GM12875 (cell line): ENCODE measurements at regions not wholly inside any gene's neighbourhood (a gene's known extent, or its start where the extent isn't known, plus 50 kb on each side); places are given as distances from the start of the nearest gene placed in this dataset.
A peak's percentile ranks its signal among the peaks of the same experiment; 100 is the strongest.

ENCODE experiments used
- H3K4me3 ChIP-seq: one replicate; pipeline ENCODE4 v1.5.1; 2011; ENCODE audit warnings: low read depth, low read length, control low read depth
- CTCF ChIP-seq: IDR thresholded peaks from 2 replicates; pipeline ENCODE4 v1.5.1; 2011; ENCODE audit warnings: low read depth, mild to moderate bottlenecking, control low read depth, inconsistent platforms, low read length, moderate library complexity, borderline replicate concordance; ENCODE audit not compliant: insufficient read depth

GRCh38 chr4:141290771-141291170 lies 70.1 kb downstream of the ZNF330 start:
- TF ChIP-seq CTCF = no peak
- no peak overlapping the region for H3K4me3 ChIP-seq

GRCh38 chr4:141294306-141294705 lies 73.6 kb downstream of the ZNF330 start:
- no peak for TF ChIP-seq CTCF
- no peak overlapping the region for H3K4me3 ChIP-seq

GRCh38 chr4:141301216-141301615 lies 80.5 kb downstream of the ZNF330 start:
- TF ChIP-seq CTCF = no peak
- no peak overlapping the region for H3K4me3 ChIP-seq

- TF ChIP-seq CTCF = no peak
- H3K4me3 ChIP-seq = no peak overlapping the region
Observed at GRCh38 chr4:141302924-141303323, 82.2 kb downstream of the ZNF330 start.

- H3K4me3 ChIP-seq = no peak overlapping the region
Observed at GRCh38 chr4:141304346-141304745, 83.7 kb downstream of the ZNF330 start.

GRCh38 chr4:141306331-141306730 lies 85.6 kb downstream of the ZNF330 start:
- no peak for TF ChIP-seq CTCF
- no peak overlapping the region for H3K4me3 ChIP-seq

More at GRCh38 chr4:141304346-141304745, 83.7 kb downstream of the ZNF330 start:
- no peak for TF ChIP-seq CTCF

GRCh38 chr4:141307241-141307689 lies 86.6 kb downstream of the ZNF330 start:
- TF ChIP-seq CTCF = peak; percentile 78
- H3K4me3 ChIP-seq = no peak overlapping the region
